Testis (tissue), 2 donors: ENCODE measurements at regions not wholly inside any gene's neighbourhood (a gene's known extent, or its start where the extent isn't known, plus 50 kb on each side); places are given as distances from the start of the nearest gene placed in this dataset.

Source experiments
- DNase-seq: peaks from one replicate; pipeline ENCODE4 v3.0.0-alpha.2; 2019
- H3K27ac ChIP-seq, 2 donors: fragments of 200-600 bp; sonication (generic); one replicate each; pipeline ENCODE4 v1.5.1; 2019
- H3K27me3 ChIP-seq: fragments of 200-600 bp; sonication (generic); one replicate; pipeline ENCODE4 v1.5.1; 2019
- H3K36me3 ChIP-seq: fragments of 200-600 bp; sonication (generic); one replicate; pipeline ENCODE4 v1.5.1; 2017; ENCODE audit warnings: low read depth; ENCODE audit errors: missing control alignments
- H3K4me1 ChIP-seq: fragments of 200-600 bp; sonication (generic); one replicate; pipeline ENCODE4 v1.5.1; 2019
- H3K4me3 ChIP-seq, 2 donors: fragments of 200-600 bp; sonication (generic); one replicate each; pipeline ENCODE4 v1.5.1; 2017 to 2019
- H3K9me3 ChIP-seq: fragments of 200-600 bp; sonication (generic); one replicate; pipeline ENCODE4 v1.5.1; 2017
- CTCF ChIP-seq, 3 experiments: fragments of 450-650 bp in 2 of 3; fragments of 200-600 bp in 1 of 3; sonication (generic) in 1 of 3; IDR thresholded peaks; one replicate each; pipeline ENCODE4 v1.5.1; 2016 to 2019; ENCODE audit warnings: antibody characterized with exemption in 3 of 3, mild to moderate bottlenecking in 2 of 3, moderate library complexity in 1 of 3
- POLR2A ChIP-seq: fragments of 450-650 bp; IDR thresholded peaks from one replicate; pipeline ENCODE4 v1.6.1; 2017; ENCODE audit warnings: antibody characterized with exemption, mild to moderate bottlenecking, moderate library complexity
- WGBS, 2 donors: methylation state at CpG; one replicate each; pipeline ENCODE4 v1.1.5; 2018; 5-methylcytosine and 5-hydroxymethylcytosine counted together
- intact Hi-C: fragments of 100-400 bp; cut with DNase I; formaldehyde crosslinking; loops from one replicate; pipeline ENCODE4 v1.15.1; 2023; ENCODE audit warnings: low total_unique reads

GRCh38 chr1:193463326-193463932 lies 277.0 kb upstream of the B3GALT2 start:
- H3K36me3 ChIP-seq = no peaks in the 10 kb centered on the region
- no peaks in the 10 kb centered on the region for H3K4me1 ChIP-seq
- no peak overlapping the region for H3K4me3 ChIP-seq
- no peaks in the 10 kb centered on the region for H3K27me3 ChIP-seq
- H3K9me3 ChIP-seq = no peaks in the 10 kb centered on the region
- intact Hi-C loops = no loop called here
- DNase-seq = no peak
- TF ChIP-seq CTCF (IDR thresholded peaks at IDR 0.05) (no peak), POLR2A (no peak)
- H3K27ac ChIP-seq = no peak overlapping the region
- 66 to 79% methylated on average over 5 of the region's 5 CpGs for WGBS, 2 donors

- DNase-seq = no peak
- Histone ChIP-seq H3K9me3 (no peaks in the 10 kb centered on the region), H3K36me3 (no peaks in the 10 kb centered on the region), H3K4me1 (no peaks in the 10 kb centered on the region), H3K4me3 (no peak overlapping the region), H3K27me3 (no peaks in the 10 kb centered on the region), H3K27ac (no peak overlapping the region)
- WGBS, 2 donors = 26 to 32% methylated on average over 5 of the region's 5 CpGs
- TF ChIP-seq CTCF (IDR thresholded peaks at IDR 0.05) (no peak), POLR2A (no peak)
- intact Hi-C loops = no loop called here
Measured at GRCh38 chr1:193462629-193463320, 276.4 kb upstream of the B3GALT2 start.

DNA sequence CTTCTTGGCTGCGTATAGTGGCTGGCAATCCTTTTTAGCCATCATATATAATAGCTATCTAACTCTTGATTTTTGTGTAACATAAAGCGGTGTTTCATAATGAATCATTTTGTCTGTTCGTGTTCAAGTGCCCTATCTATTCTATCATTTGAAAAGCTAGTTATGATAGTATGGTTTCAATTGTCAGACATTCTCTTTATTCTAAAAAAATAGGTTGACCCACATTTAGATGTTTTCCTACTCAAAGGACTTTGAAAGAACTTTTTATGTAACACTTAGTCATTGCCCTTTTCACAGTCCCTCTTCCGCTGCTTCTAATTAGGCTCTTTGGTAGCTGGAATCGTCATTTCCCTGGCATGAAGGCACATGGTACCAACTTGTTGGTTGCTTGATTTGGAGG lies 272.2 kb upstream of the B3GALT2 start:
- TF ChIP-seq CTCF (IDR thresholded peaks at IDR 0.05) = no peak
- no peak for TF ChIP-seq POLR2A
- WGBS, 2 donors = 85 to 90% methylated on average over 5 of the region's 5 CpGs

DNA sequence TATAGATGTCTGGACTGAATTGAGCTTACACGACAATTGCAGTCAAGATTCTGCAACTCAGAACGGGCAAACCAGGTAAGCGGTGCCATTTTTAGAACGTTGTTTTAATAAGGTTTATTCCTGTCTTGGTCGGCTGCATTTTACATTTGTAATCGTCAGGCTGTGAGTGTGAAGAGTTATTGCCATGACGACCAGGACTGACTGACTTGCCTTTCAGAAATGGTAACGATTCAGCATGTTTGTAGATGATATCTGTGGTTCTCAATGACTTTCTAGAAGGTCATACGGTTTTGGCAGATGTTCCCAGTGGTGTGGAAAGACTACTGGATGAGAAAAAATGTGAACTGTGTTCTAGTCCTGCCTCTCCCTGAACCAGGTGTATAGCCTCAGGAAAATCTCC lies 271.3 kb upstream of the B3GALT2 start:
- Histone ChIP-seq H3K27ac (no peak overlapping the region), H3K4me3 (no peak overlapping the region), H3K36me3 (no peaks in the 10 kb centered on the region), H3K27me3 (no peaks in the 10 kb centered on the region), H3K9me3 (no peaks in the 10 kb centered on the region), H3K4me1 (no peaks in the 10 kb centered on the region)
- 60 to 81% methylated on average over 9 of the region's 9 CpGs for WGBS, 2 donors
- DNase-seq = no peak
- TF ChIP-seq POLR2A (no peak), CTCF (IDR thresholded peaks at IDR 0.05) (no peak)
- intact Hi-C loops = no loop called here

More for the DNA sequence above, 272.2 kb upstream of the B3GALT2 start:
- H3K9me3 ChIP-seq = no peaks in the 10 kb centered on the region
- intact Hi-C loops = no loop called here
- H3K27me3 ChIP-seq = no peaks in the 10 kb centered on the region
- H3K4me3 ChIP-seq = no peak overlapping the region
- no peak for DNase-seq
- H3K4me1 ChIP-seq = no peaks in the 10 kb centered on the region
- no peak overlapping the region for H3K27ac ChIP-seq
- H3K36me3 ChIP-seq = no peaks in the 10 kb centered on the region

DNA sequence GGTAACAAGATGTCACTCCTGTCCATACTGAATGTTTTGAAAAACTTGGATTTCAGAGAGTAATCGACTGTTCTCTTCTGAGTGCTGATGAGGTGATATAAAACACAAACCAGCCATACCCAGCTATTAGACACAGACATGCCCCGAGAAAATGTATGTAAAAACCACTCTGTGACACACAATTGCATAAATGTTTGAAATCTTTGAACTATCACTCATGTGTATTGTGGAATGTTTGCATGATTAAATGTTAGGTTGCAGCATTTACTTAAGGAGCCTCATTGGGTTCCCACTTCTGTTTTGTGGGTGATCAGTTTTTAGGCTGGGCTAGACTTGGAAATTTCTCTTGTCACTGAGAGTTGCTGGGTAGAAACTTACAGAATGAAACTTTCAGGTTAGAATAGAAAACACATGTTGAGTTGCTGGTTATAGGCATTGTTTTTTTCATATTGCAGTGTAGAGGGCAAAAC lies 270.4 kb upstream of the B3GALT2 start:
- Histone ChIP-seq H3K9me3 (no peaks in the 10 kb centered on the region), H3K4me1 (no peaks in the 10 kb centered on the region), H3K27ac (no peak overlapping the region), H3K27me3 (no peaks in the 10 kb centered on the region), H3K36me3 (no peaks in the 10 kb centered on the region), H3K4me3 (no peak overlapping the region)
- TF ChIP-seq POLR2A (no peak), CTCF (IDR thresholded peaks at IDR 0.05) (no peak)
- WGBS, 2 donors = 71 to 76% methylated on average over 2 of the region's 2 CpGs
- intact Hi-C loops = no loop called here
- DNase-seq = no peak
